ENCODE measurements at regions not wholly inside any gene's neighbourhood (a gene's known extent, or its start where the extent isn't known, plus 50 kb on each side); places are given as distances from the start of the nearest gene placed in this dataset.
"Not testable (repeated sequence)": the region's sequence is repeated elsewhere in the genome, so short reads cannot be mapped to it uniquely, and the experiment has no call there.

- ATAC-seq; H3K27ac Mint-ChIP-seq; H3K4me3 Mint-ChIP-seq; CTCF ChIA-PET; DNase-seq; H3K27me3 Mint-ChIP-seq (ENCODE audit: low read depth); H3K36me3 Mint-ChIP-seq (ENCODE audit: low read depth); H3K4me1 Mint-ChIP-seq (ENCODE audit: low read depth); POLR2A ChIA-PET; H3K9me3 Mint-ChIP-seq (ENCODE audit: insufficient read depth): not testable (repeated sequence)
Measured at GRCh38 chr6:100295172-100295571, 169.5 kb downstream of the SIM1 start.

- Mint-ChIP-seq H3K4me1 (ENCODE audit: low read depth) (no peaks in the 10 kb centered on the region), H3K27ac (no peak overlapping the region), H3K36me3 (ENCODE audit: low read depth) (no peaks in the 10 kb centered on the region), H3K4me3 (no peak overlapping the region), H3K27me3 (ENCODE audit: low read depth) (no peaks in the 10 kb centered on the region), H3K9me3 (ENCODE audit: insufficient read depth) (no peaks in the 10 kb centered on the region)
- DNase-seq = no peak
- no peak for ATAC-seq
- POLR2A ChIA-PET = no interaction called here
- CTCF ChIA-PET = no interaction called here
Measured at GRCh38 chr6:100289285-100289684, 175.4 kb downstream of the SIM1 start.

- no peak for DNase-seq
- no peak for ATAC-seq
- H3K9me3 Mint-ChIP-seq (ENCODE audit: insufficient read depth) = no peaks in the 10 kb centered on the region
- H3K4me3 Mint-ChIP-seq = no peak overlapping the region
- CTCF ChIA-PET = no interaction called here
- POLR2A ChIA-PET = no interaction called here
- H3K36me3 Mint-ChIP-seq (ENCODE audit: low read depth) = no peaks in the 10 kb centered on the region
- H3K27ac Mint-ChIP-seq = no peak overlapping the region
- H3K4me1 Mint-ChIP-seq (ENCODE audit: low read depth) = no peaks in the 10 kb centered on the region
- no peaks in the 10 kb centered on the region for H3K27me3 Mint-ChIP-seq (ENCODE audit: low read depth)
Measured at GRCh38 chr6:100288311-100288710, 176.4 kb downstream of the SIM1 start.

DNA sequence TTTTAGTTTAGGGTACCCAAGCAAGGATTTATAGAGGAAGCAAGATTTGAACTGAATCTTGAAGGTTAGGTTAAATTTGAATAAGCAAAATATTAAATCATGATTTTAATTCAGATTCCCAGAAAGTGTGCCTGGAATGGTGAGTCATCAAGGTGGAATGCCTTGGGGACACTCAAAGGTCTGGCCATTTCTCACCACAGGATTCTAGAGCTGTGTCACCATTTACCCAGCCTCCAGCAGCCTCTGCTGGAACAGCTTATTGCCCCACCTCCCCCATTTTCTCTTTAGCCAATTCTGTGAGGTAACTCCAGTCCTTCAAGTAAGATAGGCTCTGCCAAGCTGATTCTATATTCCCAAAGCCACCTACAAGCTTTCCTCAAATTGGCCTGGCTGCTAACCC, 181.4 kb downstream of the SIM1 start:
- CTCF ChIA-PET = no interaction called here
- Mint-ChIP-seq H3K36me3 (ENCODE audit: low read depth) (no peaks in the 10 kb centered on the region), H3K4me3 (no peak overlapping the region), H3K4me1 (ENCODE audit: low read depth) (no peaks in the 10 kb centered on the region), H3K27me3 (ENCODE audit: low read depth) (peaks cover 4% of the 10 kb centered on the region), H3K27ac (no peak overlapping the region), H3K9me3 (ENCODE audit: insufficient read depth) (no peaks in the 10 kb centered on the region)
- no peak for ATAC-seq
- DNase-seq = no peak
- POLR2A ChIA-PET = no interaction called here

DNA sequence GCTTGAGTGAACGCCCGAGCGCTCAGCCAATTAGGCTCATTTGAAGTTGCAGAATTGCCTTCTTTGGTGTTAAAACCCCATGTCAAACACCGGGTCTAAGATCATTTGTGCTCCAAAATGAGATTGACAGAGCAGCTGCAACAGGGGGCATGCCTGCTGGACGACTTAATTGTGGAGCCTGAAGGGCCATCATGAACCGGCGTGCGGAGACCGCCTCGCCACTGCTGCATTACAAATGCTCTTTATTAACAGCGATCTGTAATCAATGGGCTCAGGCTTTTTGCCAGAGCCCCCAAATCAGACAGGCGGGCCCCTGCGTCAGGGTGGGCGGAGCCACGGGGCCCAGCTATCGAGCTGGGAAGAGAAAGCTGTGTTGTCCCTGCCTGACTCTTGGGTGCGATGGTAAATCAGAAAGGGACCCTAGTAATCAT, 183.2 kb downstream of the SIM1 start:
- Mint-ChIP-seq H3K27ac (no peak overlapping the region), H3K9me3 (ENCODE audit: insufficient read depth) (no peaks in the 10 kb centered on the region), H3K4me1 (ENCODE audit: low read depth) (no peaks in the 10 kb centered on the region), H3K36me3 (ENCODE audit: low read depth) (no peaks in the 10 kb centered on the region), H3K27me3 (ENCODE audit: low read depth) (peaks cover 4% of the 10 kb centered on the region), H3K4me3 (no peak overlapping the region)
- POLR2A ChIA-PET = no interaction called here
- no peak for ATAC-seq
- CTCF ChIA-PET = no interaction called here
- no peak for DNase-seq

GRCh38 chr6:100276311-100277057, 188.2 kb downstream of the SIM1 start:
- Mint-ChIP-seq H3K9me3 (ENCODE audit: insufficient read depth) (no peaks in the 10 kb centered on the region), H3K36me3 (ENCODE audit: low read depth) (no peaks in the 10 kb centered on the region), H3K27ac (no peak overlapping the region), H3K4me3 (no peak overlapping the region), H3K27me3 (ENCODE audit: low read depth) (peaks cover 2% of the 10 kb centered on the region), H3K4me1 (ENCODE audit: low read depth) (no peaks in the 10 kb centered on the region)
- DNase-seq (no peak), ATAC-seq (no peak)
- ChIA-PET CTCF (interaction anchor here (1.2 kb wide), 1 partner anchor 275 kb away, joined by 4 read pairs; no protein-coding TSS in a partner anchor), POLR2A (no interaction called here)

DNA sequence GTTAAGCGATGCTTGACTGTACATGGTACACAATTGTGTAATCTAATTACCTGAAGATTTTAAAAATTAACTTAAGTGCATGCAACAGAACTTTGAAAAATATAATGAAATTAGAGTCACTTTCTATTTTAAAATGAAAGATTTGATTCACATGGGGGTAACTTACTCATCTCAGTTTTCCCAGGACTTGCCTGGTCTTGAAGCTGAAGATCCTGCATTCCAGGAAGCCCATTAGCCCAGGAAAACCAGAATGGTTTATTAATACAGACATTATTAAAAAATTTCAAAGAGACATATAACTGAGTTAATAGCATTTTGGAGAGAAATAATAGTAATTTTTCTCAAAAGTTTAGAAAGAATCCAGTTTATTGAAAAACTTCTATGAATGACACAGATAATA, 190.6 kb downstream of the SIM1 start:
- H3K27ac Mint-ChIP-seq = no peak overlapping the region
- no peak for ATAC-seq
- POLR2A ChIA-PET = no interaction called here
- H3K4me3 Mint-ChIP-seq = no peak overlapping the region
- H3K9me3 Mint-ChIP-seq (ENCODE audit: insufficient read depth) = no peaks in the 10 kb centered on the region
- DNase-seq = no peak
- no peaks in the 10 kb centered on the region for H3K4me1 Mint-ChIP-seq (ENCODE audit: low read depth)
- CTCF ChIA-PET = no interaction called here
- H3K36me3 Mint-ChIP-seq (ENCODE audit: low read depth) = no peaks in the 10 kb centered on the region
- no peaks in the 10 kb centered on the region for H3K27me3 Mint-ChIP-seq (ENCODE audit: low read depth)

DNA sequence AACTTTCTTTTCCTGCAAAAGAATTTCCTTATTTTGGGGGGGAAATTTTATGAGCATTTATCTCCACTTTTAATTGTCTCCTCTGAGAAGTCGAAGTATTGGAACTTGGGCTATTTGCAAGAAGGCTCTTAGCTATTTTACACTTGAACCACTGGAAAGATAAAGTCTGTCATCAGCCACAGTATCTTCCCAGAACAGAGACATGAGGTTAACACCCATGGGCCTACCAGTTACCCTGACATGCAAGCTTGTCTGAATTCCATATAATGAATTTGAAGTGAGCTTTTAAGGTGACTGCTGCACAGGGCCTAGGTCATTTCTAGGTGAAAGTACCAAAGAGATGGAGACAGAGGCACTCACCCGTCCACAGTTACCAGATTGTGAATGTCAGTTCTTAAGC, 193.1 kb downstream of the SIM1 start:
- ChIA-PET POLR2A (no interaction called here), CTCF (no interaction called here)
- Mint-ChIP-seq H3K4me1 (ENCODE audit: low read depth) (no peaks in the 10 kb centered on the region), H3K4me3 (no peak overlapping the region), H3K9me3 (ENCODE audit: insufficient read depth) (no peaks in the 10 kb centered on the region), H3K36me3 (ENCODE audit: low read depth) (no peaks in the 10 kb centered on the region), H3K27me3 (ENCODE audit: low read depth) (peaks cover 2% of the 10 kb centered on the region), H3K27ac (no peak overlapping the region)
- DNase-seq = no peak
- no peak for ATAC-seq

DNA sequence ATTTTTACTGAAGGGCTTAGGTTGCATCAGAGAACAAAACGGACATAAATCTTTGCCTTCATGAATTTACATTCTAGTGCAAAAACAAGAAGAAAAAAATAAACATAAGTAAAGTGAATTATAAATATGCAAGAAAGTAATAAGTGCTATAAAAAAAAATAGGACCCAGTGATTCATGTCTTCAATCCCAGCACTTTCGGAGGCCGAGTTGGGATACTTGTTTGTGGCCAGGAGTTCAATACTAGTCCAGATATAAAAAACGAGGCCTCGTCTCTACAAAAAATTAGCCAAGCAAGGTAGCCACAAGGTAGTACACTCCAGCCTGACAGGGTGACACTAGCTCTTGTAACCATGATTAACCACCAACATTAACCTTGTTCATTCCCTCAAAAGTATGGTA, 193.5 kb downstream of the SIM1 start:
- Mint-ChIP-seq H3K27ac (no peak overlapping the region), H3K9me3 (ENCODE audit: insufficient read depth) (no peaks in the 10 kb centered on the region), H3K36me3 (ENCODE audit: low read depth) (no peaks in the 10 kb centered on the region), H3K4me1 (ENCODE audit: low read depth) (no peaks in the 10 kb centered on the region), H3K27me3 (ENCODE audit: low read depth) (peaks cover 2% of the 10 kb centered on the region), H3K4me3 (no peak overlapping the region)
- POLR2A ChIA-PET = no interaction called here
- DNase-seq (no peak), ATAC-seq (no peak)
- CTCF ChIA-PET = no interaction called here

- ATAC-seq = no peak
- H3K4me1 Mint-ChIP-seq (ENCODE audit: low read depth) = no peaks in the 10 kb centered on the region
- DNase-seq = no peak
- H3K9me3 Mint-ChIP-seq (ENCODE audit: insufficient read depth) = no peaks in the 10 kb centered on the region
- ChIA-PET POLR2A (no interaction called here), CTCF (no interaction called here)
- no peak overlapping the region for H3K4me3 Mint-ChIP-seq
- H3K36me3 Mint-ChIP-seq (ENCODE audit: low read depth) = no peaks in the 10 kb centered on the region
- no peak overlapping the region for H3K27ac Mint-ChIP-seq
- H3K27me3 Mint-ChIP-seq (ENCODE audit: low read depth) = peaks cover 2% of the 10 kb centered on the region
Measured at GRCh38 chr6:100269189-100269588, 195.5 kb downstream of the SIM1 start.

GRCh38 chr6:100268326-100268725, 196.4 kb downstream of the SIM1 start:
- Mint-ChIP-seq H3K36me3 (ENCODE audit: low read depth) (no peaks in the 10 kb centered on the region), H3K27ac (no peak overlapping the region), H3K4me1 (ENCODE audit: low read depth) (no peaks in the 10 kb centered on the region), H3K9me3 (ENCODE audit: insufficient read depth) (no peaks in the 10 kb centered on the region), H3K4me3 (no peak overlapping the region), H3K27me3 (ENCODE audit: low read depth) (peaks cover 2% of the 10 kb centered on the region)
- POLR2A ChIA-PET = no interaction called here
- ATAC-seq (no peak), DNase-seq (no peak)
- CTCF ChIA-PET = no interaction called here

- Mint-ChIP-seq H3K4me3 (no peak overlapping the region), H3K9me3 (ENCODE audit: insufficient read depth) (no peaks in the 10 kb centered on the region), H3K27me3 (ENCODE audit: low read depth) (peaks cover 2% of the 10 kb centered on the region), H3K36me3 (ENCODE audit: low read depth) (no peaks in the 10 kb centered on the region), H3K4me1 (ENCODE audit: low read depth) (no peaks in the 10 kb centered on the region), H3K27ac (no peak overlapping the region)
- DNase-seq (no peak), ATAC-seq (no peak)
- ChIA-PET CTCF (no interaction called here), POLR2A (no interaction called here)
Measured at GRCh38 chr6:100267721-100268123, 197.0 kb downstream of the SIM1 start.
